Endothelial cell of umbilical vein (primary cell): ENCODE measurements at regions not wholly inside any gene's neighbourhood (a gene's known extent, or its start where the extent isn't known, plus 50 kb on each side); places are given as distances from the start of the nearest gene placed in this dataset.

ENCODE experiments used
- CTCF ChIP-seq, 2 donors: IDR thresholded peaks; 1 replicate in 1 of 2; 2 replicates in 1 of 2; pipeline ENCODE4 v1.5.1; 2011; ENCODE audit warnings: low read length in 2 of 2, mild to moderate bottlenecking in 2 of 2, moderate library complexity in 2 of 2, control low read depth in 1 of 2, inconsistent platforms in 1 of 2, low read depth in 1 of 2; ENCODE audit not compliant: insufficient read depth in 1 of 2; ENCODE audit errors: extremely low read depth in 1 of 2
- EZH2 ChIP-seq: IDR thresholded peaks from 2 replicates; pipeline ENCODE4 v1.6.1; 2012; ENCODE audit warnings: borderline replicate concordance, low read depth, mild to moderate bottlenecking, moderate library complexity, low read length, inconsistent platforms; ENCODE audit not compliant: severe bottlenecking
- JUN ChIP-seq: IDR thresholded peaks from 2 replicates; pipeline ENCODE4 v1.6.1; 2011; ENCODE audit warnings: borderline replicate concordance, low read depth; ENCODE audit not compliant: insufficient read length, insufficient read depth
- MYC ChIP-seq: IDR thresholded peaks from one replicate; pipeline ENCODE4 v1.6.1; 2011; ENCODE audit warnings: mild to moderate bottlenecking, low read depth, low read length
- POLR2A ChIP-seq: IDR thresholded peaks from 2 replicates; pipeline ENCODE4 v1.6.1; 2012; ENCODE audit warnings: low read depth, mild to moderate bottlenecking, control low read depth, low read length
- POLR2AphosphoS5 ChIP-seq: IDR thresholded peaks from 2 replicates; pipeline ENCODE4 v1.6.1; 2012; ENCODE audit warnings: low read depth, mild to moderate bottlenecking, control low read depth, low read length, moderate library complexity; ENCODE audit not compliant: insufficient read depth

GRCh38 chr2:209316141-209316540 is 107.7 kb upstream of the MAP2 start:
- TF ChIP-seq CTCF (IDR thresholded peaks at IDR 0.05; ENCODE audit: extremely low read depth in 1 of 2, insufficient read depth in 1 of 2, low read depth in 1 of 2, low read length in 2 of 2) (no peak), JUN (no peak), POLR2AphosphoS5 (no peak), EZH2 (no peak), POLR2A (no peak), MYC (no peak)
